ENCODE measurements at regions not wholly inside any gene's neighbourhood (a gene's known extent, or its start where the extent isn't known, plus 50 kb on each side); places are given as distances from the start of the nearest gene placed in this dataset.

GRCh38 chr1:106173101-106173500 lies 883.4 kb upstream of the PRMT6 start:
- TF ChIP-seq CTCF (IDR thresholded peaks at IDR 0.05; ENCODE audit: borderline replicate concordance, extremely low read depth, low read length, poor library complexity, severe bottlenecking) (no peak), EZH2 (IDR thresholded peaks at IDR 0.05; ENCODE audit: borderline replicate concordance, low read depth, low read length, severe bottlenecking) (no peak)
